GM18867 (cell line): ENCODE measurements at regions not wholly inside any gene's neighbourhood (a gene's known extent, or its start where the extent isn't known, plus 50 kb on each side); places are given as distances from the start of the nearest gene placed in this dataset.

Experiments used
- ATAC-seq: cut with Tn5 transposase; IDR thresholded peaks from one replicate; pipeline ENCODE4 v1.9.1; 2021; ENCODE audit warnings: mild to moderate bottlenecking, moderate library complexity; ENCODE audit not compliant: unreplicated experiment

- no peak for ATAC-seq
Measured at GRCh38 chr21:18937337-18937736, 533.8 kb upstream of the TMPRSS15 start.

- no peak for ATAC-seq
Measured at GRCh38 chr21:18940791-18941190, 537.2 kb upstream of the TMPRSS15 start.

- ATAC-seq: no peak
Measured at GRCh38 chr21:18950045-18950740, 546.6 kb upstream of the TMPRSS15 start.

GRCh38 chr21:18951271-18952038 lies 547.9 kb upstream of the TMPRSS15 start:
- ATAC-seq: no peak

GRCh38 chr21:18954441-18954844 lies 550.9 kb upstream of the TMPRSS15 start:
- no peak for ATAC-seq

- no peak for ATAC-seq
Measured at GRCh38 chr21:18959817-18960216, 556.2 kb upstream of the TMPRSS15 start.

GRCh38 chr21:18960306-18960705 lies 556.7 kb upstream of the TMPRSS15 start:
- ATAC-seq: no peak

- no peak for ATAC-seq
Measured at GRCh38 chr21:18970416-18970815, 566.8 kb upstream of the TMPRSS15 start.

GRCh38 chr21:18970941-18971340 lies 567.4 kb upstream of the TMPRSS15 start:
- ATAC-seq: no peak

GRCh38 chr21:18985584-18985983 lies 582.0 kb upstream of the TMPRSS15 start:
- no peak for ATAC-seq

- no peak for ATAC-seq
Measured at GRCh38 chr21:18986197-18986596, 582.6 kb upstream of the TMPRSS15 start.

- ATAC-seq: no peak
Measured at GRCh38 chr21:18987520-18988026, 584.0 kb upstream of the TMPRSS15 start.

GRCh38 chr21:18989953-18990495 lies 586.4 kb upstream of the TMPRSS15 start:
- ATAC-seq: no peak

- ATAC-seq: no peak
Measured at GRCh38 chr21:18991846-18992245, 588.3 kb upstream of the TMPRSS15 start.

- no peak for ATAC-seq
Measured at GRCh38 chr21:19010251-19010650, 606.7 kb upstream of the TMPRSS15 start.

GRCh38 chr21:19010996-19011395 lies 607.4 kb upstream of the TMPRSS15 start:
- no peak for ATAC-seq

GRCh38 chr21:19011451-19011850 lies 607.9 kb upstream of the TMPRSS15 start:
- no peak for ATAC-seq

GRCh38 chr21:19013916-19014315 lies 610.3 kb upstream of the TMPRSS15 start:
- no peak for ATAC-seq

GRCh38 chr21:19018529-19018928 lies 614.9 kb upstream of the TMPRSS15 start:
- ATAC-seq: no peak

GRCh38 chr21:19022978-19023377 lies 619.4 kb upstream of the TMPRSS15 start:
- no peak for ATAC-seq

GRCh38 chr21:19026911-19027310 lies 623.3 kb upstream of the TMPRSS15 start:
- ATAC-seq: no peak

- ATAC-seq: no peak
Measured at GRCh38 chr21:19029816-19030215, 626.2 kb upstream of the TMPRSS15 start.
